H1 (cell line): ENCODE measurements at regions not wholly inside any gene's neighbourhood (a gene's known extent, or its start where the extent isn't known, plus 50 kb on each side); places are given as distances from the start of the nearest gene placed in this dataset.

Experiments
- CBX5 ChIP-seq: fragments of 300-800, 300-1000 bp; sonication (generic); IDR thresholded peaks from 2 replicates; pipeline ENCODE4 v1.7.1; 2016; ENCODE audit warnings: antibody characterized with exemption, low read length, low read depth
- CHD2 ChIP-seq: IDR thresholded peaks from 2 replicates; pipeline ENCODE4 v1.6.1; 2012; ENCODE audit warnings: low read length, improper control_type of control experiment
- CHD7 ChIP-seq: fragments of 300-600 bp; sonication (generic); IDR thresholded peaks from 2 replicates; pipeline ENCODE4 v1.7.1; 2012; ENCODE audit warnings: low read length, moderate library complexity, mild to moderate bottlenecking, inconsistent platforms; ENCODE audit not compliant: insufficient replicate concordance
- EP300 ChIP-seq, 2 experiments: IDR thresholded peaks; 1 replicate in 1 of 2; 2 replicates in 1 of 2; pipeline ENCODE4 v1.6.1; 2011 to 2012; ENCODE audit warnings: low read depth in 2 of 2, low read length in 2 of 2, mild to moderate bottlenecking in 2 of 2, borderline replicate concordance in 1 of 2, inconsistent platforms in 1 of 2, moderate library complexity in 1 of 2
- JUND ChIP-seq: IDR thresholded peaks from 2 replicates; pipeline ENCODE4 v1.6.1; 2011; ENCODE audit warnings: mild to moderate bottlenecking, improper control_type of control experiment, low read length
- MAX ChIP-seq: IDR thresholded peaks from 2 replicates; pipeline ENCODE4 v1.6.1; 2012; ENCODE audit warnings: inconsistent platforms
- POLR2A ChIP-seq, 2 experiments: IDR thresholded peaks; 1 replicate in 1 of 2; 2 replicates in 1 of 2; pipeline ENCODE4 v1.6.1; 2011; ENCODE audit warnings: low read depth in 2 of 2, low read length in 2 of 2, mild to moderate bottlenecking in 2 of 2; ENCODE audit errors: control extremely low read depth in 1 of 2
- RAD21 ChIP-seq, 2 experiments: IDR thresholded peaks in 1 of 2; conservative IDR thresholded peaks in 1 of 2; 2 replicates each; pipeline ENCODE4 v1.6.1; 2011; ENCODE audit warnings: low read depth in 2 of 2, low read length in 2 of 2, improper control_type of control experiment in 1 of 2, inconsistent platforms in 1 of 2, mild to moderate bottlenecking in 1 of 2, moderate library complexity in 1 of 2
- RNF2 ChIP-seq: fragments of 200-900, 300-1000 bp; sonication (generic); IDR thresholded peaks from 2 replicates; pipeline ENCODE4 v1.7.1; 2016; ENCODE audit warnings: borderline replicate concordance, low read depth, mild to moderate bottlenecking, antibody characterized with exemption, low read length; ENCODE audit not compliant: poor library complexity, severe bottlenecking; ENCODE audit errors: missing control alignments
- SIX5 ChIP-seq: IDR thresholded peaks from 2 replicates; pipeline ENCODE4 v1.6.1; 2011; ENCODE audit warnings: mild to moderate bottlenecking, low read depth, low read length
- SP4 ChIP-seq: IDR thresholded peaks from 2 replicates; pipeline ENCODE4 v1.6.1; 2012; ENCODE audit warnings: low read length, inconsistent platforms
- TCF12 ChIP-seq: IDR thresholded peaks from 2 replicates; pipeline ENCODE4 v1.6.1; 2011; ENCODE audit warnings: low read depth, mild to moderate bottlenecking, low read length
- TF ChIP-seq, protein P1 (sequence below), 3 experiments: IDR thresholded peaks; 1 replicate in 2 of 3; 2 replicates in 1 of 3; pipeline versions ENCODE4 v1.5.1 to v1.6.1; 2011; ENCODE audit warnings: low read length in 3 of 3, mild to moderate bottlenecking in 3 of 3, inconsistent platforms in 2 of 3, low read depth in 1 of 3, moderate library complexity in 1 of 3; ENCODE audit not compliant: insufficient read depth in 1 of 3; ENCODE audit errors: control extremely low read depth in 1 of 3

DNA sequence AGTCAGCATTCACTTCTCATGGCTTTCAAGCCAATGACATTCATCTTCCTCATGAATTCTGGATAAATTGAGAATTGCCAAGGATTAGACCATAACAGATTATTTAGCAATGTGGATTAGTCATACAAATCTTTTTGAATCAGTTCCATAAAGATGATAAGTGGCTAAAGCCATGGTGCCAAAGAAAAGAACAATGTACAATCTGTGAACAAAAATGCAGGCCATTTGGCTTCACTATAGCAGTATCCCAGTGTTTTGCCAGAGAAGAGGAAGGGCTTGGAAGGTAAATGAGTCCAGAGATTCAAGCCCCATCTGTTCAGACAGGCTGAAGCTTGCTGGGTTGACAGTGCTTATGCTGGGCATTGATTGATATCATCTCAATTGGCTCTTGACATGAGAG is 376.4 kb upstream of the LRRC7 start:
- TF ChIP-seq CHD7 (no peak), TCF12 (no peak), MAX (no peak), JUND (no peak), SP4 (no peak), CHD2 (no peak), SIX5 (no peak), POLR2A (IDR thresholded peaks at IDR 0.05; ENCODE audit: control extremely low read depth in 1 of 2, low read depth in 2 of 2, low read length in 2 of 2) (no peak), RAD21 (IDR thresholded peaks at IDR 0.05 in 1 of 2, conservative IDR thresholded peaks at IDR 0.05 in 1 of 2; ENCODE audit: low read depth in 2 of 2, low read length in 2 of 2) (no peak), RNF2 (no peak), EP300 (IDR thresholded peaks at IDR 0.05; ENCODE audit: borderline replicate concordance in 1 of 2, low read depth in 2 of 2, low read length in 2 of 2) (no peak), CBX5 (no peak)
- TF ChIP-seq, protein P1, sequence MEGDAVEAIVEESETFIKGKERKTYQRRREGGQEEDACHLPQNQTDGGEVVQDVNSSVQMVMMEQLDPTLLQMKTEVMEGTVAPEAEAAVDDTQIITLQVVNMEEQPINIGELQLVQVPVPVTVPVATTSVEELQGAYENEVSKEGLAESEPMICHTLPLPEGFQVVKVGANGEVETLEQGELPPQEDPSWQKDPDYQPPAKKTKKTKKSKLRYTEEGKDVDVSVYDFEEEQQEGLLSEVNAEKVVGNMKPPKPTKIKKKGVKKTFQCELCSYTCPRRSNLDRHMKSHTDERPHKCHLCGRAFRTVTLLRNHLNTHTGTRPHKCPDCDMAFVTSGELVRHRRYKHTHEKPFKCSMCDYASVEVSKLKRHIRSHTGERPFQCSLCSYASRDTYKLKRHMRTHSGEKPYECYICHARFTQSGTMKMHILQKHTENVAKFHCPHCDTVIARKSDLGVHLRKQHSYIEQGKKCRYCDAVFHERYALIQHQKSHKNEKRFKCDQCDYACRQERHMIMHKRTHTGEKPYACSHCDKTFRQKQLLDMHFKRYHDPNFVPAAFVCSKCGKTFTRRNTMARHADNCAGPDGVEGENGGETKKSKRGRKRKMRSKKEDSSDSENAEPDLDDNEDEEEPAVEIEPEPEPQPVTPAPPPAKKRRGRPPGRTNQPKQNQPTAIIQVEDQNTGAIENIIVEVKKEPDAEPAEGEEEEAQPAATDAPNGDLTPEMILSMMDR (IDR thresholded peaks at IDR 0.05; ENCODE audit: control extremely low read depth in 1 of 3, insufficient read depth in 1 of 3, low read depth in 1 of 3, low read length in 3 of 3) = no peak
